Left colon (tissue), 2 donors: ENCODE measurements at regions not wholly inside any gene's neighbourhood (a gene's known extent, or its start where the extent isn't known, plus 50 kb on each side); places are given as distances from the start of the nearest gene placed in this dataset.
"Not testable (repeated sequence)": the region's sequence is repeated elsewhere in the genome, so short reads cannot be mapped to it uniquely, and the experiment has no call there.

ENCODE experiments used
- ATAC-seq: fragments of 200-7000 bp; cut with Tn5 transposase; one replicate; pipeline ENCODE4 v1.9.1; 2020; ENCODE audit warnings: mild to moderate bottlenecking, moderate library complexity
- DNase-seq, 2 donors: peaks; one replicate each; pipeline ENCODE4 v3.0.0-alpha.2; 2020
- intact Hi-C, 2 donors: fragments of 100-400 bp; cut with DNase I in 1 of 2; cut with micrococcal nuclease in 1 of 2; formaldehyde crosslinking; loops; one replicate each; pipeline versions ENCODE4 v1.11.2 to v1.14.0; 2022; cut with DNase I, micrococcal nuclease
- donor health status: DM: no; HTN: no; CAD: no.
- donor health status: DM: yes; HTN: yes; CAD: no.

DNA sequence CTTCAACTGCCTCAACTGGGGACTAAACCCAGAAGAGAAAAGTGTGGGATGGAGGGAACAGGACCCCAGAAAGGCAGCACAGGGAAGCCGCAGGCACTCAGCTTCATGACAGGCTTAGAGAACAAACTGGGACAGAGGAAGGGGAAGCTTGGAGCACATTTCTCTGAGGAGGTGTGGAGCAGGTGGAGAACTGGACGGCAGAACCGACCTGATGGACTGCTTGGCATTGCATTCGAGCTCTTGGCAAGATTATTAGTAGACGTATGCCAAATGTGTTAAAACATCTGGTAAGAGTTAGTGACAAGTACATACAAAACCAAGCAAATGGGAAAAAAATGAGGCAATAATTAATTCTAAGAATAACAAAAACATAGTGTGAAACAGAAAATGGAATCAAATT is 335.7 kb downstream of the SFMBT2 start:
- ATAC-seq = no peak
- no peak for DNase-seq
- intact Hi-C loops = no loop called here

DNA sequence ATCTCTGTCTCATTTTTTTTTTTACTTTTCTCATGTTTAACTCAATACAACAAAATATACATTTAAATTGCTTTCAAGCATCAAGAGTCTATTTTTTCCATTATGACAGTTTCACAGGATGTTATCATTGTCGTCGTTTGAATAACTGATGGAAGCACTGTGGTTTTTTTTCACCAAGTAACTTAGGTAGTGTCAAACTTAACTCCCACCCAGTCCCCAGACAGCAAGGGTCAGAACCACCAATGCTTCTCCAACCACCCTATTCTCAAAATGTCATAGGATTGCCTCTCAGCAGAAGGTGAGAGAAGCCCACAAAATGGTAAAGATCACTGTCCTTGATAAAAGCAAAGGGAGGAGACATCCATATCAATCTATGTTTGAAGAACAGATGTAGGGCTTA is 339.4 kb downstream of the SFMBT2 start:
- intact Hi-C loops = no loop called here
- no peak for DNase-seq
- no peak for ATAC-seq

DNA sequence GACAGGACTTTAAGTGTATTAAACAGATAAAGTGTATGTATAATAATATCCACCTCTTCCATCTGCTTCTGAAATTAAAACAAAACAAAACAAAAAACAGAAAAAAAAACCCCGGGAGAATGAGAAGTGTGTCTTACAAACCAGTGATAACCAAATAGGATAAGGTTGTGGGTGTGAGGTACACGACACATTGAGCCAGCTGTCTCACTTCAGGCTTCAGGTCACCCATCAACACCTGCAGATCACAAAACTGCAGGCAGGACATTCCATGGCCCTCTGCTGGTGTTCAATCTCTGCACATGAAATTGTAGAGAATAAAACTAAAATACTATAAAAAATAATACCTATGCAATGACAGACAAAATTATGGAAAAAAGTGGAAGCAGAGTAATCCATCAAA is 339.9 kb downstream of the SFMBT2 start:
- DNase-seq = no peak
- intact Hi-C loops = no loop called here

DNA sequence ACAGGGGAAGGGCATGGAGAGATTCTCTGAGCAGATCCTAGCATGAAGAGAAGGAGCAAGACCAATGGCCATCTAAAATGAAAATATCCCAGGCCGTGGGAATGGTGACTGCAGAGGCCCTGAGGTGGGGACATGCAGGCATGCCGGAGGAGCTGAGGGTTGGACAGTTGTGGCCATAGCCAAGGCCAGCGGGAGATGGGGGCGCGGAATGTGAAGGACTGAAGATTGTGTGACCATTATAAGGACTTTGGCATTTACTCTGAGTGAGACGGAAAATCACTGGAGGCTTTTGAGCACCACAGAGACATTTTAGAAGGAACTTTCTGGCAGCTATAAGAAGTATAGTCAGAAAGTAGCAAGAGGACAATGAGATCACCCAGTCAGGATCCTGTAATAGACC is 341.1 kb downstream of the SFMBT2 start:
- no peak for ATAC-seq

More for the DNA sequence above, 339.9 kb downstream of the SFMBT2 start:
- no peak for ATAC-seq

DNA sequence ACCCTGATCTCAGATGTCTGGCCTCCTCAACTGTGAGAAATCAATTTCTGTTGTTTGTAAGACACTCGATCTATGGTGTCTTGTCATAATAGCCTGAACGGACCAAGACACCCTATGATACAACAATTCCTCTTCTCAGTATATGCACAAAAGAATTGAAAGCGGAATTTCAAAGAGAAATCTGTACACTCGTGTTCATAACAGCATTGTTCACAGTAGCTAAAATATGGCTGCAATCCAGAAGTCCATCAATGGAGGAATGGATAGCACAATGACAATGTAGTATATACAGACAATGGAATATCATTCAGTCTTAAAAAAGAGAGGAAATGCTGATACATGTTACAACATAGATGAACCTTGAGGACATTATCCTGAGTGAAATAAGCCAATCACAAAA is 354.6 kb downstream of the SFMBT2 start:
- ATAC-seq = no peak
- no peak for DNase-seq
- intact Hi-C loops = no loop called here

More for the DNA sequence above, 341.1 kb downstream of the SFMBT2 start:
- intact Hi-C loops = no loop called here
- DNase-seq = no peak

DNA sequence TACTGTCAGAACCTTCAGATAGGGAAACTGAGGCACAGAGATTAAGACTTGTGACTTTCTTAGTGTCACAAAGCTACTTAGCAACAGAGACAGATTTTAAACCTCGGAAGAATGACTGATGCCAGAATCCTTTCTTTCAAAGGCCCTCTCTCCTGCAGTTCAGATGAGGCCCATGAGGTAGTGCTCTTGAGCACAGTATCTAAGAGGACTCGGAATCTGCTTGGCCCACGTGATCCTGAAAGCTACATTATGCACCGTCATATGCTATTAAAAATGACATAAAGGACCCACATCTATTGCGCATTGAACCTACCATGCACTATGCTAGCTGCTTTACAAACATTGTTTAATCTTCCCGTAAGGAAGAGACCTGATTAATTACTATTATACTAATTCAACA is 355.9 kb downstream of the SFMBT2 start:
- intact Hi-C loops = no loop called here
- ATAC-seq (no peak), DNase-seq (no peak)

DNA sequence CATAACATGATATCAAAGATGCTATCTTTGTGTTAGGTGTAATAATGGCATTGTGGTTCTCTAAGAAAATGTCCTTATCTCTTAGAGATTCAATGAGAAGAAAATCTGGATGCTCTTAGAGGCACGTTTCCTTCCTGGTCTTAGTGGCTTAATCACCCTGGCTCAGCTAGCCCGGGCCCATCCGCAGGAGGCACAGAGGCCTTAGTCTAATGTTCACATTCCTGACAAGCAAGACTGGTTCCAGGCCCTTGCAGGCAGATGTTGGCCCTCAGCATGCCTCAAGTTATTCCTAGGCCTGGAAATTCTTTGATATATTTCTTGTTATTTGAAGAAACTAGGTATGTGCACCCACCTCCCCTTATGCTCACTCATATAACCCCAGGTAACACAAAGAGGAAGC is 357.6 kb downstream of the SFMBT2 start:
- DNase-seq (no peak), ATAC-seq (no peak)
- intact Hi-C loops = no loop called here

DNA sequence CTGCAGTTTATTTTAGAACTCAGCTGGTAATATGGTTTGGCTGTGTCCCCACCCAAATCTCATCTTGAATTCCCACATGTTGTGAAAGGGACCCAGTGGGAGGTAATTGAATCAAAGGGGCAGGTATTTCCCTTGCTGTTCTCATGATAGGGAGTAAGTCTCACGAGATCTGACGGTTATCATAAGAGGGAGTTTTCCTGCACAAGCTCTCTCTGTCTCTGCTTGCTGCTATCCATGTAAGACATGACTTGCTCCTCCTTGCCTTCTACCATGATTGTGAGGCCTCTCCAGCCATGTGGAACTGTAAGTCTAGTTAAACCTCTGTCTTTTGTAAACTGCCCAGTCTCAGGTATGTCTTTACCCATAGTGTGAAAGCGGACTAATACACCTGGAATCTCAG is 360.8 kb downstream of the SFMBT2 start:
- intact Hi-C loops, ATAC-seq: not testable (repeated sequence)

DNA sequence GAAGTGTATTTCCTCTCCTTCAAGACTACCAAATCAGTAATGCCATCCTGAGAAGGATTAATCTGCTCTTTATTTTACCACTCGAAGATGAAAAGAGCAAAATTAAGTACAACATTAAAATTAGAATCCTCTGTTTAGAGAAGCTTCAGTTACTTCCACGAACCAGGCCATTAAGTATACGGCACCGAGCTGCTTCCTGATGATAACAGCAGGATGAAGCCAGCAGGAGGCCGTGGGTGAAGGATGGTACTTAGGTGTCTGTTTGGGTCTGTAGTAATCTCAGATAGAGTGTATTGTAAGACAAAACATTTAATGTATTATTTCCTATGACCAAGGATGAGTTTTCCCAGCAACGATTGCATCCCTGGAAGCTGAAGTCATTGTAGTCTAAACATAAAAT is 362.8 kb downstream of the SFMBT2 start:
- ATAC-seq = no peak
- DNase-seq = no peak

More for the DNA sequence above, 360.8 kb downstream of the SFMBT2 start:
- DNase-seq = not testable (repeated sequence)

DNA sequence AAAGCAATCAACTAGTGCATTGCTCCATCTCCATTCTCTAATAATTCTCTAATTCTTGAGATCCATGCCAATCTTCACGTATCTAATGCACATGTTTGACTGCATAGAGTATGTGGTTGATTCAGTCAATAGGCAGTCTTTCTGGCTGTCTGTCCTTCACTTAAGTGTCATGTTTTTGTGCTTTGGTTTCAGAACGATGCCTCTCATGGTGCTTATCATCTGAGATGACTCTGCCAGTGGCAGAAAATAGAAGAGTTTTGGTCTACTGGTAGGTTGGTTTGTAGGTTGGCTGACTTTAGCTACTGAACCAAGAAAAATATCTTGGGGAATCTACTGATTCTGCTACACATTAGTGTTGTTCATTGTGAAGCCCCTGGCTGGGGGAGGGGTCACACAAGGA is 364.2 kb downstream of the SFMBT2 start:
- intact Hi-C loops = no loop called here
- ATAC-seq (no peak), DNase-seq (no peak)

More for the DNA sequence above, 362.8 kb downstream of the SFMBT2 start:
- intact Hi-C loops = no loop called here

DNA sequence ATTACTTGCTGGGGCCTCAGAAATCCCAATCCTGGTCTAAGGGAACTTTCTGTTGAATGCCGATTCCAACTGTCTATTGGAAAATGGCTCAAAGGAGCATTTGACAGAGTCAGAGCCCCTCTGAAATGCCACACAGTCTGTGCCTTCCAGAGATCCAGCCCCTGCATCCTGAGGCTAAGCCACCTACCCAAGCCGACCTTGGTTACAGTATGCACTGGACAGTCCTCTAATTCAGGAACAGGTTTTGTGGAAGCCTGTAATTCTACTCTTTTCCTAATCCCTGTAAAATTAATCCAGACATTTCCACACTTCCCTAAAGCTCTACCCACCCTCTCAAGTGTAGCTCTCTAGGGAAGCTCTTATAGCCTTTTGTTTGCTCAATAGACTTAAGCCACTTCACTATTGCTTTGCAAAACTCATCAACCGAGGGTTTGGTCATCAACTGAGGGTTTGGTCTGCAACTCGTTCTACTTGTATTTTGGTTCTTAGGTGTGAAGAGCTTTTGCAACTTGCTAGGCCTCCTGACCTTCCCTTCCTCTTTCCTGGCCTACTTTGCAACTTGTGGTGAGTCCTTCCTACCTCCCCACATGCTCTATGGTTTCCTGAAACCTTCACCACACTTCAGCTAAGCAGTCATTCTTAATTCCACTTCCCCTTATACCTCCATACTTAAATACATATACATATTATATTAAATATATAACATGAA is 364.8 kb downstream of the SFMBT2 start:
- intact Hi-C loops = no loop called here
- ATAC-seq = peak; percentile 13

DNA sequence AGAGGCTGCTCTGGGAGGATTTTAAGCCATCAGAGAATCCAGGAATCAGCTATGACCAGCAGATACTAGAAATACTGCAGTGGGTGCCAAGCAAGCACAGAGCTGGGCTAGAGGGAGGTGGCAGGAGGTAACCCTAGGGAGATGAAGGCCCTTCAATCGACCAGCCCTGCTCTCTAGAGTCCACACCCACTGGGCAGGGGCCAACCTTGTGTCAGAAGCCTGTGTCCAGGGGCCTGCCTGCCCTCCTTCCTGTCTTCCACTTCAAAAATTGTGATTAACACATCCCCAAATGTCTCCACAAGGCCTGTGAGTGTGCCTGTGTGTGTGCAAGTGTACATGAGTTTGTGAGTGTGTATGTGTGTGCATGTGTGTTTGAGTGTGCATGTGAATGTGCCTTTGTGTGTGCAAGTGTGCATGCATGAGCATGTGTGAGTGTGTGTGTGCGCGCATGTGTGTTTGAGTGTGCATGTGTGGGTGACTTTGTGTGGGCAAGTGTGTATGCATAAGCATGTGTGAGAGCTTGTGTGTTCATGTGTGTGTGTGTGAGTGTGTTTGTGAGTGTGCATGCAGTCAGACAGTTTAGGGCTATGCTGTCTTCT is 367.7 kb downstream of the SFMBT2 start:
- ATAC-seq (no peak), DNase-seq (no peak)
- intact Hi-C loops = no loop called here

More for the DNA sequence above, 364.8 kb downstream of the SFMBT2 start:
- DNase-seq = no peak

DNA sequence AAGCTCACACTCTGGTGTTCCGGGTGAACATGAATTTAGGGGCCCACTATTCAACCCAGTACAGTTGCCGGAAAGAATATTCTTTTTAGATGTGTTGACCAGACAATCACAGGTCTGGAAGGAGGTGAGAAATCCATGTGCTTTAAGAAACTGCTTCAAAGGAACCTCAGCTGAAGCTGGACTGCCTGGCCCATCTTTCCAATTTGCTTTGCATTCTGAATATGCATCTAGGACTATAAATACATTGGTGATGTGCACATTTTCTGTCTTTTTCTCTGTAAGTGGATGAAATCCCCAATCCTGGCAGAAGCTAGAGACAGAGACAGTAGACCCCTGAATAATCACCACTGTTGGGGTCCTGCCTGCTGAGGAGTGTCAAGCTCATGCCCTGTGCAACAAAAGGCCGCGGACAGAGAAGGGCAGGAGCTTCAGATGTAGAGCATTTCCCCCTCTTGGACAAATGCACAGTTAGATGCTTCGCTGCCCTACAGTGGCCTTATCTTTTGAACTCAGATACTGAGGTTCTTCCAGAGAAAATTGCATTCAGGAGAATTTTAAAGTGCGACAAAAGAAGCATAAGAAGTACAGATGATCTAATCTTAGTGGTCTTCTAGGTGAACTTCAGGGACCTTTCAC is 368.3 kb downstream of the SFMBT2 start:
- DNase-seq = no peak
- intact Hi-C loops = no loop called here
- no peak for ATAC-seq

DNA sequence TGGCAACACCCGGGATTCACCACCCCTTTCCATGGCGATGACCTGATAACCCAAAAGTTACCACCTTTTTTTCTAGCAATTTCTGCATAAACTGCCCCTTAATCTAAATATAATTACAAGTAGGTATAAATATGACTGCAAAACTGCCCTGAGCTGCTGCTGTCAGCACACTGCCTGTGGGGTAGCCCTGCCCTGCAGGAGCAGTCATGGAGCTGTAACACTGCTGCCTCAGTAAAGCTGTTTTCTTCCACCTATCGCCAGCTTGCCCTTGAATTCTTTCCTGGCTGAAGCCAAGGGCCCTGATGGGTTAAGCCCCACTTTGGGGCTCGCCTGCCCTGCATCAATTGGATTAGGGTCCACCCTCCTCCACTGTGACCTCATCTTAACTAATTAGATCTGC is 368.8 kb downstream of the SFMBT2 start:
- no peak for ATAC-seq
- no peak for DNase-seq
- intact Hi-C loops = no loop called here

DNA sequence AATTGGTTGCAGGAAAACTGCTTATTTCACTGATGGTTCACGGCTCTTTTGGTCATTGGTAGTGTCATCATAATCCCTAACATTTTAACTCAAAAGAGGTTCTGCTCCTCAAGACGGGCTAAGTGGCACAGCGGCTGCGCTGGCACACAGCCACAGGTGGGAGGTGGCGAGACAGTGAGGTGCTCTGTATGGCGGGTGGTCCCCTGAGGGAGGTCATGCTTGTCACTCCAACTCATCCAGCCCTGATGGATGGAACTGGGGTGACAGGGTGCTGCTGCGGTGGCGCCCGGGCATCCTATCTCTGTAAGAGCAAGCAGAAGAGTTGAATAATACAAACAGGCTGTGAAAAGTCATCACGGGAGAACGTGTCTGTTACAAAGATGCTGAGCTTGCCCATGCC is 370.2 kb downstream of the SFMBT2 start:
- no peak for DNase-seq
- intact Hi-C loops = no loop called here
- ATAC-seq = no peak

DNA sequence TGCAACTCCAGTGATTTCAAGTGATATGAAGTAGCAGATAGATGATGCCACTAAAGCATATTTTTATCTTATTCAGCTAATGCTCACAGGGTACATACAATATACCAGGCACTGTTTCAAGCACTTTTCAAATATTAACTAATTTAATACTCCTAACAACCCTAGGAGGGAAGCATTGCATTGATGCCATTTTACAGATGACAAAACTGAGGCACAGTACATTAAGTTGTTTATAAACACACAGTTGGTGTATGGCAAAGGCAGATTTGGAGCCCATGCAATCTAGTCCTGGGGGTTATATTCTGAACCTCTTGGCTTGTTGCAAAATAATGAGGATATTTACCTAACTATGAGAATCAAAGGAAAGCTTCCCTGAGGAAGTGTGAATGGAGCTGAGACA is 371.0 kb downstream of the SFMBT2 start:
- ATAC-seq (no peak), DNase-seq (no peak)
- intact Hi-C loops = no loop called here

DNA sequence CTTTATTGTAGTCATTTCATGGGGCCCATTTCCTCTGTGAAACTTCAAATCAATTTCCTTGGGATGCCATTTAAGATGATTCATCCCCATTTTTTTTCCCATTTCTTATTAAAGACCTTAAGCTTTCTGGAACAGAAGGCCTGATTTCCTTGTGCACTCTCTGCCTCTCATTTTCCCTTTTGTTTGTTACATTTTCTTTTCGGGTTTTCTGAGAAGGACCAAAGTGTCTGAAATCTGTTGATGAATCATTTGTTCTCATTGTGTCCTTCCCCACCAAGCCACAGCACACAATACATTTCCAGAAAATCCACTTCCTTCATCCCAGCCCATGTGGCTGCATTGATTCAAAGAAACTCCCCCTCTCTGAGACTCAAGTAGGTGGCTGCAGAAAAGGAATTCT is 372.4 kb downstream of the SFMBT2 start:
- DNase-seq = no peak
- ATAC-seq = no peak
- intact Hi-C loops = no loop called here

DNA sequence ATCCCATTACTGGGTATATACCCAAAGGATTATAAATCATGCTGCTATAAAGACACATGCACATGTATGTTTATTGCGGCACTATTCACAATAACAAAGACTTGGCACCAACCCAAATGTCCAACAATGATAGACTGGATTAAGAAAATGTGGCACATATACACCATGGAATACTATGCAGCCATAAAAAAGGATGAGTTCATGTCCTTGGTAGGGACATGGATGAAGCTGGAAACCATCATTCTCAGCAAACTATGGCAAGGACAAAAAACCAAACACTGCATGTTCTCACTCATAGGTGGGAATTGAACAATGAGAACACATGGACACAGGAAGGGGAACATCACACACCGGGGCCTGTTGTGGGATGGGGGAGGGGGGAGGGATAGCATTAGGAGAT is 373.4 kb downstream of the SFMBT2 start:
- intact Hi-C loops, ATAC-seq, DNase-seq: not testable (repeated sequence)

DNA sequence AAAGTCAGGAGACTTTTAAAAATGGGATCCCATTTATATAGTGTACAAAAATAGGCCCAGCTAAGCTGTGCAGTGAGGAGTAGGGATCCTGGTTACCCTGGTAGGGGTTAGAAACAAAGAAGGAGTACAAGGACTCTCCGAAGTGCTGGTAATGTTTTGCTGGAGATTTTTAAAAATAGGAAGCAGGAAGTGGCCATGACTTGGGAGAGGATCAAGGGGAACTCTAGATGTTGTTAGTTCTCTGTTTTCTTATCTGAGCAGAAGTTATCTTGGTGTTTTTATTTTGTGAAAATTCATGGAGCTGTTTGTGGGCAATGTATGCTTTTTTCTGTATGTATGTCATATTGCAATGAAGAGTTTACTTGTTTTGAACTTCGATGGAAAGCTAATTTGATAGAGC is 373.9 kb downstream of the SFMBT2 start:
- DNase-seq = no peak
- intact Hi-C loops = no loop called here
- no peak for ATAC-seq

DNA sequence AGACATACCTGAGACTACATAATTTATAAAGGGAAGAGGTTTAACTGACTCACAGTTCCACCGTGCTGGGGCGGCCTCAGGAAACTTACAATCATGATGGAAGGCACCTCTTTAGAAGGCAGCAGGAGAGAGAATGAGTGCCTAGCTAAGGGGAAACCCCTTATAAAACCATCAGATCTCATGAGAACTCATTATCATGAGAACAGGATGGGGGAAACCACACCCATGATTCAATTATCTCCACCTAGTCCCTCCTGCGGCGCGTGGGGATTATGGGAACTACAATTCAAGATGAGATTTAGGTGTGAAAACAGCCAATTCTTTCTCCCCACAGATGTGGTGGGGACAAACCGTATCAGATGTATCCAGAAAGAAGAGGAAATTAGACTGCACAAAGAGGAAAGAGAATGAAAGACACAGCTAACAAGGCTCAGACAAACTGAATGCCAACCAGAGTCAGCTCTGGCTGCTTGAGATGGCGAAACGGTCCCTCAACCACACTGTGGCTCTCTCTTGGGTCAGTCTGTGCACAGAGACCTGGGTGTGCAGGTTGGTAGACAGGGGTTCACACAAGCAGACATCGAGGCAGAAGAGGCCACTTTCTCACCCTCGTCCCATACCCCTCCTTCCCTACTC is 375.6 kb downstream of the SFMBT2 start:
- DNase-seq (no peak), ATAC-seq (no peak)
- intact Hi-C loops = no loop called here
